ENCODE measurements at regions not wholly inside any gene's neighbourhood (a gene's known extent, or its start where the extent isn't known, plus 50 kb on each side); places are given as distances from the start of the nearest gene placed in this dataset.

DNA sequence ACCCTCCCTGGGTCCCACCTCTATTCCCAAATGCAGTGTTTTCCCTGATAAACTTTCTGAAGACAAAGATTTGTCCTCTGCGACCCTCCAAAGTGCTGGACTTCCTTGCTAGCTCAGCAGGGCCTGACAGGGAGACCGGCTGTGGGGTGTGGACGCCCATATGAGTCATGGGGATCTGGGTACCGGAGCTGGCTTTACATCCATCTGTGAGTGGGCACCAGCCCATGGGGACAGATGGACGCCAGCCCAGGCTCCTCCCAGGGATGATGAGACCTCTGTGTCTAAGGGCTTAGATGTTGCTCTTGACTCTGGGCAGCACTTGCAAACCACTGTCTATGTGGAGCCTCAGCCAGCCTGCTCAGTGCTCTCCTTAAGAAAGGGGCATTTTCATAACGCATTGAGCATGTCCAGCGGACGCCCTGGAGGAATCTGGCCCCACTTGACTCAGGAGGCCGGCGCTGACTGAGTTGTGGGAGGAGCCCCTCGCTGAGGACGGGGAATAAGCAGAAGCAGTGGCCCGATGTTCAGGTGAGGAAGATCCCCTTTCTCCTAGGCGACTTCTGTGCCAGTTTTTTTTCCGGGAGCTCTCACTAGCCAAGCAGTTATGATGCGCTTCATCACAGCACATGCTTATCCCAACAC lies 229.4 kb upstream of the MYT1L start:
- H3K27ac ChIP-seq (ENCODE audit: low read depth, low read length) = no peak overlapping the region
- H3K27me3 ChIP-seq (ENCODE audit: insufficient read depth, low read length) = no peaks in the 10 kb centered on the region
- no peaks in the 10 kb centered on the region for H3K9me3 ChIP-seq (ENCODE audit: control insufficient read depth in 1 of 2, insufficient read depth in 1 of 2, low read depth in 1 of 2, low read length in 2 of 2)
- H3K79me2 ChIP-seq (ENCODE audit: insufficient read depth, low read length) = no peaks in the 10 kb centered on the region
- no peak overlapping the region for H3K9ac ChIP-seq (ENCODE audit: low read length)
- TF ChIP-seq, protein P1, sequence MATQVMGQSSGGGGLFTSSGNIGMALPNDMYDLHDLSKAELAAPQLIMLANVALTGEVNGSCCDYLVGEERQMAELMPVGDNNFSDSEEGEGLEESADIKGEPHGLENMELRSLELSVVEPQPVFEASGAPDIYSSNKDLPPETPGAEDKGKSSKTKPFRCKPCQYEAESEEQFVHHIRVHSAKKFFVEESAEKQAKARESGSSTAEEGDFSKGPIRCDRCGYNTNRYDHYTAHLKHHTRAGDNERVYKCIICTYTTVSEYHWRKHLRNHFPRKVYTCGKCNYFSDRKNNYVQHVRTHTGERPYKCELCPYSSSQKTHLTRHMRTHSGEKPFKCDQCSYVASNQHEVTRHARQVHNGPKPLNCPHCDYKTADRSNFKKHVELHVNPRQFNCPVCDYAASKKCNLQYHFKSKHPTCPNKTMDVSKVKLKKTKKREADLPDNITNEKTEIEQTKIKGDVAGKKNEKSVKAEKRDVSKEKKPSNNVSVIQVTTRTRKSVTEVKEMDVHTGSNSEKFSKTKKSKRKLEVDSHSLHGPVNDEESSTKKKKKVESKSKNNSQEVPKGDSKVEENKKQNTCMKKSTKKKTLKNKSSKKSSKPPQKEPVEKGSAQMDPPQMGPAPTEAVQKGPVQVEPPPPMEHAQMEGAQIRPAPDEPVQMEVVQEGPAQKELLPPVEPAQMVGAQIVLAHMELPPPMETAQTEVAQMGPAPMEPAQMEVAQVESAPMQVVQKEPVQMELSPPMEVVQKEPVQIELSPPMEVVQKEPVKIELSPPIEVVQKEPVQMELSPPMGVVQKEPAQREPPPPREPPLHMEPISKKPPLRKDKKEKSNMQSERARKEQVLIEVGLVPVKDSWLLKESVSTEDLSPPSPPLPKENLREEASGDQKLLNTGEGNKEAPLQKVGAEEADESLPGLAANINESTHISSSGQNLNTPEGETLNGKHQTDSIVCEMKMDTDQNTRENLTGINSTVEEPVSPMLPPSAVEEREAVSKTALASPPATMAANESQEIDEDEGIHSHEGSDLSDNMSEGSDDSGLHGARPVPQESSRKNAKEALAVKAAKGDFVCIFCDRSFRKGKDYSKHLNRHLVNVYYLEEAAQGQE (IDR thresholded peaks at IDR 0.05; ENCODE audit: low read depth) = no peak
- no peak for TF ChIP-seq SIN3A (IDR thresholded peaks at IDR 0.05; ENCODE audit: low read depth)
- TF ChIP-seq EZH2phosphoT487 (IDR thresholded peaks at IDR 0.05; ENCODE audit: borderline replicate concordance) = no peak
- TF ChIP-seq POLR2A (IDR thresholded peaks at IDR 0.05; ENCODE audit: borderline replicate concordance, extremely low read depth, insufficient read depth, insufficient read length) = no peak
- TF ChIP-seq SRF (IDR thresholded peaks at IDR 0.05; ENCODE audit: low read depth) = no peak
- no peak for TF ChIP-seq MAX (IDR thresholded peaks at IDR 0.05)
- no peak for TF ChIP-seq JUND (IDR thresholded peaks at IDR 0.05)
- no peak for TF ChIP-seq ZNF274 (IDR thresholded peaks at IDR 0.05; ENCODE audit: low read depth, low read length)
- TF ChIP-seq ELF1 (IDR thresholded peaks at IDR 0.05; ENCODE audit: borderline replicate concordance, low read depth) = no peak
- ChIA-PET RAD21 (ENCODE audit: low non-redundant PET in 1 of 2, low total read pairs in 2 of 2, uncharacterized antibody in 2 of 2, unreplicated experiment in 2 of 2) (no interaction called here), POLR2A (no interaction called here), CTCF (no interaction called here)
- no peaks in the 10 kb centered on the region for H3K4me1 ChIP-seq (ENCODE audit: control insufficient read depth in 1 of 2, insufficient read depth in 2 of 2, low read length in 2 of 2)
- H3K36me3 ChIP-seq (ENCODE audit: control insufficient read depth in 1 of 2, insufficient read depth in 2 of 2, low read length in 2 of 2) = no peaks in the 10 kb centered on the region
- H2AFZ ChIP-seq (ENCODE audit: low read depth, low read length, poor library complexity, severe bottlenecking) = no peak overlapping the region
- H4K20me1 ChIP-seq (ENCODE audit: insufficient read depth) = no peaks in the 10 kb centered on the region
- no peaks in the 10 kb centered on the region for H3K9me2 ChIP-seq (ENCODE audit: insufficient read depth)
- intact Hi-C loops (cut with micrococcal nuclease) = no loop called here
- ATAC-seq = no peak
- DNase-seq (ENCODE audit: low read depth, low spot score) = no peak
- BruUV-seq (replicated peaks) = no TSS peak
- no peak overlapping the region for H3K4me2 ChIP-seq (ENCODE audit: low read length)
- H3K4me3 ChIP-seq (replicated peaks in 1 of 2; ENCODE audit: low read depth in 1 of 2, low read length in 2 of 2) = no peak overlapping the region

All from HCT116 (cell line).